Vagina (tissue), 2 donors: ENCODE measurements at regions not wholly inside any gene's neighbourhood (a gene's known extent, or its start where the extent isn't known, plus 50 kb on each side); places are given as distances from the start of the nearest gene placed in this dataset.

Source experiments
- DNase-seq, 2 donors: peaks; one replicate each; pipeline ENCODE4 v3.0.0-alpha.2; 2017; ENCODE audit errors: extremely low spot score in 2 of 2
- H3K27ac ChIP-seq: fragments of 200-600 bp; sonication (generic); one replicate; pipeline ENCODE4 v1.5.1; 2019
- H3K27me3 ChIP-seq: fragments of 200-600 bp; sonication (generic); one replicate; pipeline ENCODE4 v1.5.1; 2019
- H3K36me3 ChIP-seq, 2 donors: fragments of 200-600 bp; sonication (generic); one replicate each; pipeline ENCODE4 v1.5.1; 2017 to 2019
- H3K4me1 ChIP-seq: fragments of 200-600 bp; sonication (generic); one replicate; pipeline ENCODE4 v1.5.1; 2019
- H3K4me3 ChIP-seq, 2 donors: fragments of 200-600 bp; sonication (generic); 1 replicate in 1 of 2; 2 replicates in 1 of 2; pipeline ENCODE4 v1.5.1; 2016 to 2019
- H3K9me3 ChIP-seq: fragments of 200-600 bp; sonication (generic); one replicate; pipeline ENCODE4 v1.5.1; 2019
- POLR2A ChIP-seq, 2 donors: fragments of 450-650 bp; IDR thresholded peaks; one replicate each; pipeline ENCODE4 v1.6.1; 2017; ENCODE audit warnings: antibody characterized with exemption in 2 of 2, mild to moderate bottlenecking in 2 of 2, moderate library complexity in 2 of 2
- POLR2AphosphoS5 ChIP-seq, 2 donors: sonication (generic); formaldehyde crosslinking; IDR thresholded peaks; one replicate each; pipeline ENCODE4 v1.9.0; 2017; ENCODE audit warnings: antibody characterized with exemption in 2 of 2, mild to moderate bottlenecking in 2 of 2, low read depth in 1 of 2; ENCODE audit not compliant: insufficient read depth in 1 of 2
- intact Hi-C: fragments of 100-400 bp; cut with DNase I; formaldehyde crosslinking; loops from one replicate; pipeline ENCODE4 v1.15.1; 2023
- TF ChIP-seq, protein P1 (sequence below), 3 experiments: fragments of 450-650 bp in 2 of 3; fragments of 200-600 bp in 1 of 3; sonication (generic) in 1 of 3; IDR thresholded peaks; one replicate each; pipeline ENCODE4 v1.5.1; 2017 to 2019; ENCODE audit warnings: antibody characterized with exemption in 3 of 3, mild to moderate bottlenecking in 2 of 3, moderate library complexity in 2 of 3

DNA sequence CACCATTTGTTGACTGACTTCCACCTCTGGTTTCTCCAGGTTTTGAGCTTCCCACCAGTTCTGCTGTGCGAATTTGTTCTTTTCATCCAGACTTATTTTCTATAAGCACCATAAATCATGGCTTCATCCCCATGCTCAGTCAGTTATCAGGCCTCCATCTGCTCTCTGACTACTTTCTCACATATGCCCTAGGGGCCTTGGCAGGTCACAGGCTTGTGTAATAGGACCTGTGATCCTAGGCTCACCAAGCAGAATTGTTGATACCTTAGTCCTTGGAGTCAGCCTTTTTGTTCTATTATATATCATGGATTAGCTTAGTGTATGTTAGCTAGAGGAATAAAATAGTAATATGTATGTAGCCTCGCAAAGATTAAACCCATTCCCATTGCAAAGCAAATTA is 284.2 kb upstream of the TANK start:
- Histone ChIP-seq H3K4me1 (peaks cover 1% of the 10 kb centered on the region), H3K4me3 (no peak overlapping the region), H3K9me3 (no peaks in the 10 kb centered on the region), H3K27me3 (no peaks in the 10 kb centered on the region), H3K27ac (no peak overlapping the region), H3K36me3 (no peaks in the 10 kb centered on the region)
- intact Hi-C loops = no loop called here
- TF ChIP-seq POLR2A (IDR thresholded peaks at IDR 0.05) (no peak), POLR2AphosphoS5 (IDR thresholded peaks at IDR 0.05; ENCODE audit: insufficient read depth in 1 of 2, low read depth in 1 of 2) (no peak)
- TF ChIP-seq, protein P1, sequence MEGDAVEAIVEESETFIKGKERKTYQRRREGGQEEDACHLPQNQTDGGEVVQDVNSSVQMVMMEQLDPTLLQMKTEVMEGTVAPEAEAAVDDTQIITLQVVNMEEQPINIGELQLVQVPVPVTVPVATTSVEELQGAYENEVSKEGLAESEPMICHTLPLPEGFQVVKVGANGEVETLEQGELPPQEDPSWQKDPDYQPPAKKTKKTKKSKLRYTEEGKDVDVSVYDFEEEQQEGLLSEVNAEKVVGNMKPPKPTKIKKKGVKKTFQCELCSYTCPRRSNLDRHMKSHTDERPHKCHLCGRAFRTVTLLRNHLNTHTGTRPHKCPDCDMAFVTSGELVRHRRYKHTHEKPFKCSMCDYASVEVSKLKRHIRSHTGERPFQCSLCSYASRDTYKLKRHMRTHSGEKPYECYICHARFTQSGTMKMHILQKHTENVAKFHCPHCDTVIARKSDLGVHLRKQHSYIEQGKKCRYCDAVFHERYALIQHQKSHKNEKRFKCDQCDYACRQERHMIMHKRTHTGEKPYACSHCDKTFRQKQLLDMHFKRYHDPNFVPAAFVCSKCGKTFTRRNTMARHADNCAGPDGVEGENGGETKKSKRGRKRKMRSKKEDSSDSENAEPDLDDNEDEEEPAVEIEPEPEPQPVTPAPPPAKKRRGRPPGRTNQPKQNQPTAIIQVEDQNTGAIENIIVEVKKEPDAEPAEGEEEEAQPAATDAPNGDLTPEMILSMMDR (IDR thresholded peaks at IDR 0.05) = no peak
- DNase-seq = no peak

DNA sequence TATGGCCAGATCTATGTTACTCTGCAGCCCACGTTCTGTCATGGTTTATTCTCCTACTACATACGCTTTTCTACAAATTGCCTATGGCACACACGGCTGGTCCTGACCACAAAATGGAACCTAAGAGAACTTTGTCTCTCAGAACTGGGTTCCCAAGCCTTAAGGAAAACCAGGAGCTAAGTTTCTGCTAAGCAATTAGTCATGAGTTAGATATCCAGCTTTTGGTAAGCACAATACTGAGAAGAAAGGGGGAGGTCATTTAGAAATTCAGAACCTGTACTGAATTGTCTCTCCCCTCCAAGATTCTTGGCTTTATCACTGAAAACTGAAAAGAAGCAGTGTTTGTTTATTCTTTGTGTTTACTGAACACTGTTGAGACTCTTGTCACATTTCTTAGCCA is 283.5 kb upstream of the TANK start:
- H3K27ac ChIP-seq = no peak overlapping the region
- H3K9me3 ChIP-seq = no peaks in the 10 kb centered on the region
- no peaks in the 10 kb centered on the region for H3K36me3 ChIP-seq
- no peak overlapping the region for H3K4me3 ChIP-seq
- H3K4me1 ChIP-seq = no peaks in the 10 kb centered on the region
- DNase-seq = no peak
- intact Hi-C loops = no loop called here
- TF ChIP-seq, protein P1 (IDR thresholded peaks at IDR 0.05) = no peak
- H3K27me3 ChIP-seq = no peaks in the 10 kb centered on the region

DNA sequence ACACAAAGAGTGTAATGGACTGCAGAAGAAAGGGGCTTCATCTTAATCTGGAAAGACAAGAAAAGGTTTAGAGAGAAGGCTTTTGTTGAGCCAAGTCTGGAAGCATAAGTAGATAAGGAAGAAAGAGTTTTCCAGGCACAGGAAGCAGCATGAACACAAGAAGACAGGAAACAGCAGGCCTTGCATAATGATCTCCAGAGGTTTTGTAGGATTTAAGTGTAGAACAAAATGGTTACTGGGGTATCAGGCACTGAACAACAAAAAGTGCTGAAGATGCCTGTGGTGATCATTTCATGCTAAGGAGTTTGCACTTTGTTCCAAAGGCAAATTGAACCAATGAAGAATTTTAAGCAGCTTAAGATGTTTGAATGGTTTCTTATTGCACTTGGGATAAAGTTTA is 281.6 kb upstream of the TANK start:
- TF ChIP-seq, protein P1 (IDR thresholded peaks at IDR 0.05) = no peak
- TF ChIP-seq POLR2AphosphoS5 (IDR thresholded peaks at IDR 0.05; ENCODE audit: insufficient read depth in 1 of 2, low read depth in 1 of 2) (no peak), POLR2A (IDR thresholded peaks at IDR 0.05) (no peak)
- no peak overlapping the region for H3K4me3 ChIP-seq
- H3K36me3 ChIP-seq = no peaks in the 10 kb centered on the region
- no peaks in the 10 kb centered on the region for H3K4me1 ChIP-seq
- H3K27me3 ChIP-seq = no peaks in the 10 kb centered on the region
- H3K27ac ChIP-seq = no peak overlapping the region
- intact Hi-C loops = no loop called here
- H3K9me3 ChIP-seq = no peaks in the 10 kb centered on the region
- no peak for DNase-seq

DNA sequence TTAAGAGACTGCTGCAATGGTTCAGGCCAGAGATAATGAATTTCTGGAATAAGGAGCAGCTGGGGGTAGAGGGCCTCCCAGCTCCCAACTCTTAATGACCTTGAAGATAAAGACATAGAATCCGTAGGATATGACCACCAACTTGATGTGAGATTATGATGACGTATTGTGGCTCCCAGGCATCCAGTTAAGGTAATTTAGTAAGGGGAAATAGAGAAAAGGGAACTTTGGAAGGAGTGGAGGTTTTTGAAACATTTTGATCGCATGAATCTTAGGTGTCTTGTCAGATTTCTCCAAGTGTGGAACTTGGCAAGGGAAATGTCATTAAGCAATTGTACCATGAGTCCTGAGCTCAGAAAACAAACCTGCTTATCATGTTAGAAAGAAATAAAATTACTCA is 277.3 kb upstream of the TANK start:
- no peak overlapping the region for H3K27ac ChIP-seq
- no peak for TF ChIP-seq POLR2AphosphoS5 (IDR thresholded peaks at IDR 0.05; ENCODE audit: insufficient read depth in 1 of 2, low read depth in 1 of 2)
- TF ChIP-seq POLR2A (IDR thresholded peaks at IDR 0.05) = no peak
- TF ChIP-seq, protein P1 (IDR thresholded peaks at IDR 0.05) = no peak
- H3K27me3 ChIP-seq = no peaks in the 10 kb centered on the region

DNA sequence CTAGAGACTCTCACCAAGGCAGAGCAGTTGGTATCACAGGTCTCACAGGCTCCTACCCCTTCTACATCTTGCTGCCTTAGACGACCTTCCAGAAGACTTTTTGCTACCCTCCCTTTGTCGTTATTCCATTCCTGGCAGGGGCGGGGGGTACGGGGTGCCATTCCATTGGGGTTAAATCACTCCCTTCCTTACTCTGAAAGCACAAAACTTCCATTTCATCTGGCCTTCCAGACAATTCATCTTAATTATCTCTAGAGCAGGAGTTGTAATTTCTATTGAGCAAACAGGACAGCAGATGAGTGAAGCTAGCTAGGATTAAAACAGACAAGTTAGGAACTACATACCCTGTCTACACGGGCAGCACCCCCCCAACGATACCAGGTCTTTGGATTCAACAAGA is 276.2 kb upstream of the TANK start:
- Histone ChIP-seq H3K9me3 (no peaks in the 10 kb centered on the region), H3K4me3 (no peak overlapping the region), H3K36me3 (no peaks in the 10 kb centered on the region), H3K27me3 (no peaks in the 10 kb centered on the region), H3K4me1 (no peaks in the 10 kb centered on the region), H3K27ac (no peak overlapping the region)
- TF ChIP-seq POLR2A (IDR thresholded peaks at IDR 0.05) (no peak), POLR2AphosphoS5 (IDR thresholded peaks at IDR 0.05; ENCODE audit: insufficient read depth in 1 of 2, low read depth in 1 of 2) (no peak)
- TF ChIP-seq, protein P1 (IDR thresholded peaks at IDR 0.05) = no peak
- DNase-seq = no peak
- intact Hi-C loops = no loop called here

More for the DNA sequence above, 277.3 kb upstream of the TANK start:
- Histone ChIP-seq H3K4me3 (no peak overlapping the region), H3K9me3 (no peaks in the 10 kb centered on the region), H3K4me1 (no peaks in the 10 kb centered on the region), H3K36me3 (no peaks in the 10 kb centered on the region)
- intact Hi-C loops = no loop called here
- DNase-seq = no peak
